Activated CD4-positive, alpha-beta T cell treated with anti-CD3 and anti-CD28 coated beads, Interleukin-2, amount 50 U/mL, for 24 hours (primary cell): ENCODE measurements at regions not wholly inside any gene's neighbourhood (a gene's known extent, or its start where the extent isn't known, plus 50 kb on each side); places are given as distances from the start of the nearest gene placed in this dataset.
"Not testable (repeated sequence)": the region's sequence is repeated elsewhere in the genome, so short reads cannot be mapped to it uniquely, and the experiment has no call there.

Experiments used
- DNase-seq, 2 donors: peaks; one replicate each; pipeline ENCODE4 v3.0.0-alpha.2; 2020; ENCODE audit warnings: low read depth in 1 of 2, low spot score in 1 of 2

- no peak for DNase-seq
Measured at GRCh38 chr5:17964067-17964466, 329.8 kb downstream of the TAF11L14 start.

GRCh38 chr5:17966640-17967402, 332.6 kb downstream of the TAF11L14 start:
- no peak for DNase-seq

GRCh38 chr5:17976404-17976803, 342.1 kb downstream of the TAF11L14 start:
- no peak for DNase-seq

- no peak for DNase-seq
Measured at GRCh38 chr5:17978954-17979353, 344.7 kb downstream of the TAF11L14 start.

GRCh38 chr5:17982626-17983025, 348.4 kb downstream of the TAF11L14 start:
- DNase-seq = not testable (repeated sequence)

- DNase-seq = no peak
Measured at GRCh38 chr5:17989036-17989435, 354.8 kb downstream of the TAF11L14 start.

GRCh38 chr5:17989567-17990563, 355.6 kb downstream of the TAF11L14 start:
- no peak for DNase-seq

- no peak for DNase-seq
Measured at GRCh38 chr5:17991775-17992174, 357.5 kb downstream of the TAF11L14 start.

GRCh38 chr5:17992291-17992690, 358.0 kb downstream of the TAF11L14 start:
- DNase-seq = no peak

- DNase-seq = no peak
Measured at GRCh38 chr5:17995997-17996396, 361.7 kb downstream of the TAF11L14 start.

- no peak for DNase-seq
Measured at GRCh38 chr5:17999858-18000257, 365.6 kb downstream of the TAF11L14 start.

- no peak for DNase-seq
Measured at GRCh38 chr5:18000744-18001143, 366.5 kb downstream of the TAF11L14 start.

GRCh38 chr5:18003312-18003711, 369.1 kb downstream of the TAF11L14 start:
- DNase-seq = no peak

- DNase-seq = no peak
Measured at GRCh38 chr5:18003784-18004183, 369.5 kb downstream of the TAF11L14 start.

GRCh38 chr5:18006235-18006634, 372.0 kb downstream of the TAF11L14 start:
- not testable (repeated sequence) for DNase-seq

- DNase-seq = no peak
Measured at GRCh38 chr5:18008940-18009339, 374.7 kb downstream of the TAF11L14 start.

GRCh38 chr5:18010053-18010452, 375.8 kb downstream of the TAF11L14 start:
- DNase-seq = no peak

GRCh38 chr5:18018472-18018871, 384.2 kb downstream of the TAF11L14 start:
- DNase-seq = no peak

- no peak for DNase-seq
Measured at GRCh38 chr5:18023275-18023674, 389.0 kb downstream of the TAF11L14 start.

GRCh38 chr5:18023986-18024385, 389.7 kb downstream of the TAF11L14 start:
- DNase-seq = no peak

GRCh38 chr5:18024542-18024941, 390.3 kb downstream of the TAF11L14 start:
- no peak for DNase-seq
